Hematopoietic multipotent progenitor cell treated with erythropoietin and hydrocortisone succinate and interleukin-3 and kit ligand, for 8 days (in vitro differentiated cells): ENCODE measurements at regions not wholly inside any gene's neighbourhood (a gene's known extent, or its start where the extent isn't known, plus 50 kb on each side); places are given as distances from the start of the nearest gene placed in this dataset.

Experiments
- DNase-seq: peaks from one replicate; pipeline ENCODE4 v3.0.0-alpha.2; 2015

DNA sequence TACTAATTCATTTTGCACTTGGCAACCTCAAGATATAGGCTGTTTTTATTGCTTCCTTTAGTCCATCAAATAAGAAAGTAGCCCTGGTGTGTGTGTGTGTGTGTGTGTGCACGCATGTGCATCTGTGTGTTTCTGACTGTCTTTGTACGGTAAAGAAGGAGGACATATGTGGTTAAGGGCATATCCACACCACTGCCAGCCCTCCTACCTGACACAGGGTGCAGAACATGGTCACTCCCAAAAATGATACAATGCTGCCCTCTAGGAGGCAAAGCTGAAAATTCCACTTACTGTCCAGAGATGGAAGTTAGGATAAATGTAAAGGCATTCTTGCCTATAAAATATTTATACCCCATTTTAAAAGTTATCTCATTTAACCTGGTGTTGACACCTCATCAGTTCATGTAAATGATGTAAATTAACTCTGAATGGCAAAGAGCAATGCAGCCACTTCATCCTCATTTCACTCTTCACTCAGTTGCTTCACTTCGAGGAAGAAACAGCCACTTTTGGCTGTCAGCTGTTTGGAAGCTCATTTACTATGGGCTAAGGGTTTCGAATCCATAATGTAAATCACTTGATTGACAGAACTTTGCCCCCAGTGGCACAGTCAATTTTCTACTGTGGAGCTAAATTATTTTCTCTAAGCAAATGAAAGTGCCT, 83.1 kb upstream of the MTNR1B start:
- peak; percentile 58 for DNase-seq

DNA sequence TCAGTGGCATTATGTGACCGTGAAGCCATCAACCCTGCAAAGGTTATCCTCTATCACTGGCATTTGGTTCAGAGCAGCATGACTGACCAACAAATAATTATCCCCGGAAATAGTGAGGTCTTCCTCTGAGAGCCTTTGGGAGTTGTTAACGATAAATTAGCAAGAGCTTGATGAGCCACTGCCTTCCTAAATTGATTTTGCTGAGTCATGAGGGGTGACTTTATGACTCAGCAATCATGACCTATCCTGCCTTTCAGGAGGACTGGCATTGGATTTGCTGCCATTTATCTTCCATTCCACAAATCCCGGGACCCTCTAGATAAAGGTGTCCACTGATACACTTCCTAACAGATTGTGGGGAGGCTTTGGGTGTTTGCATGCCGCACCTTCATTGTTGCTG, 80.8 kb upstream of the MTNR1B start:
- peak; percentile 4 for DNase-seq

DNA sequence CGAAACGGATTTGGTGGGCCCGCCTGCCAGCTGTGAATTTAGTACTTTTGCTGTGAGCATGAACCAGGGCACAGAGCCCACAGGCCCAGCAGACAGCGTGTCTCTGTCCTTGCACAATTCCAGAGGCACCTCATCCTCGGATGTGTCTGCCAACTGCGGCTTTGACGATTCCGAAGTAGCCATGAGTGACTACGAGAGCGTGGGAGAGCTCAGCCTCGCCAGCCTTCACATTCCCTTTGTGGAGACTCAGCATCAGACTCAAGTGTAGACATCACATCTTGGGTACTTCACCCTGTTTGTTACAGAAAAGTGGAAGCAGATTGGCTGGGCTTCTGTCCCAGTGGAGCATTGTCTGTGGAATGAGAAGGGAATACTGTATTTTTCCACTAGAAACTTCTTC, 78.6 kb upstream of the MTNR1B start:
- DNase-seq = no peak

DNA sequence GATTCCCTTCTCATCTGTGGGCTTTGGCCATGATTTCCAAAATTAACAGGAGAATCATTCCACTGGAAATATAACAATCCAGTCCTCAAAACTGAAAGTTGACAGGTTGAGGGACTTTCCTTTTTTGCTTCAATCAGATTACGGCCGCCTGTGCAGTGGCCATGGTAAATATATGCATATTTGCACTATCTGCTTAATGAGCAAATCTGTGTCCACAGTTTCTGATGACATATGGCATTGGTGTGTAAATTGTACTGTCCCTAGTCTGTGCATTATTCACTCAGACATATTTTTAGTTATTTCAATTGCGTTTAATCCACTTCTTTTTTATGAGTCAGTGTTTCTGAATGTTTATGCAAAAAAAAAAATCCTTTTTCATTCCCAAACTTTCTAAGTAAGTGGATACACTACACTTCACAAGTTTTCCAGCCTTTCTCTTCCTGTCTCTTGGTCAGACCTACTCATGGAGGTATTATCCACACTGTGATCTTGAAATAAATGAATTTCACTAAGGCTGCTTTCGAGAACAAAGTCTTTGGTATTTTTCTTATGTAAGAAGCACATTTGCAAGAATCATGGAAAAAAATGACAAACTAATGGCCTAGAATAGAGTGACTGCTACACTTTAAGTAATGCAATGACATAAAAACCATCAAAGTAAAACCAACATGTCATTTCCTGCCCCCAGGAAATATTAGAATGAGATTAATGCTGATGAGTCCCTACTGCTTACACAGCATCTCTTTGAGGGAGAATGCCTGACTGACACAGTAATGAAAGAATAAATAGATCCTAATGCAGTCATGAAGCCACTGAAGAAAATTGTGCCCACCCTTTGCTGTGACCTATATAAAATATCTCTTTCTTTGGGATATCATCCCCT, 76.4 kb upstream of the MTNR1B start:
- DNase-seq = no peak

DNA sequence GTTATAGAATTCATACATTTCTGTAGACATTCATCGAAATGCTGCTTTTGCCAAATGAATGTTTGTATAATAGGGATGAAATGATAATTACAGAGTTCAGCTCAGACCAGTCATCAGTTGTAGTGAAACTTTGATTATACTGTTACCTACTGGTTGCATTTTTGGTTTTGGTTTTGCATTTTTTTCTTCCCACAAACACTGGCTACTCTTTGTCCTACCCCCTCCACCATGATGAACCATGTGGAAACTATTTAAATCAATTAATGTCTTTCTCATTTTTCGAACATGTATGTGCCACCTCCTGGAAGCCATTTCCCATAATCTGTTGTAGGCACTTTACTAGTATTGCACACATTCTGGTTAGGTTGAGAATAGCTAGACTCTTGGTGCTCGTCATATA, 75.3 kb upstream of the MTNR1B start:
- no peak for DNase-seq

DNA sequence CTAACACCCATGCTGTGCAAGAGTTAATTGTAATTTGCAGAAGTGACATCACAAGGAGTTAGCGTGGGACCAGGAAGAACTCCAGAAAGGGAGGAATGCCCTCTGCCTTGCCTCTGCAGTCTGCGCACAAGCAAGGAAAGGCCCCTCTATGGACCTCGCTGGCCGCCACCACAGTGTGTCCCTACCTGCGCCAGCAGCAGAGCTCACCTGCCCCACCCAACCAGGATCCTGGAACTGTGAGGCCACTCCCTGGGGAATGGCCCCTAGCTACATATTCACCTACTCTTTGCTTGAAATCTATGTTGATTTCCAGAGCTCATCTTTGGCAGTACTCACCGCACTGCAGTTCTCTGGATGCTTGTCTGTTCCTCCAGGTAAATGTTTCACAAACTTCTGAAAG, 72.0 kb upstream of the MTNR1B start:
- no peak for DNase-seq

DNA sequence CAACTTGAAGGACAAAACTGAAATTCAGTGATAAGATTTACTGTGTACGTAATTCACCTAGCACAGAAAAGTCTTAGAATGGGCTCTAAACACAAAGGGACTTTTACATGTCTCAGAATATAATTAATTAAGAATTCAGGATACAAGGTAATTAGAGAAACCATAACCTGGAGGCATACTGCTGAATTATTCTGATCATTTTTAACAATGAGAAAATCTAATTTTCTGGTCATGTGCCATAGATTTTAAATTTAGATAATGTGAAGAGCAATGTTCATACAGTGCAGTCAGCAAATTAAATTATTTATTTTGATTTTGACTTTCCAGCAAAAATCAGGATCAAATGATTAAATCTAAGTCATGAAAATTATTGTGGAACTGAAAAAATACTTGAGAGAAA, 67.0 kb upstream of the MTNR1B start:
- DNase-seq = no peak

DNA sequence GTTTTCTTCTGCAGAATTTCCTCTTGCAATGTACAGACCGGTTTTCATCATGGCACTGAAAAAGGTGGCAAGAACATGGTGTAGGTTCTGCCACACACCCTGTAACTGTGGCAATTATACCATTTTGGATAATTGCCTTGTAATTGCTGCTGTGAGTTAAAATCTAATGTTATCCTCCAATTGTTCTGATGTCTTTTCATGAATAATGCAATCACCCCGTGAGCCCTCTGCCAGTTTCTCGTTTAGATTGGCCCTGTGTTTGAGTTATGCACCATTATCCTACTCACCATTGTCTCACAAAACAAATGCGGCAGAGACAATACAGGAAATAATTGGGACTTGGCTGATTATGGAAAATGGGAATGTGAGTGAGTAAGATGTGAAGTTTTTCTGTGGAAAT, 61.8 kb upstream of the MTNR1B start:
- no peak for DNase-seq

DNA sequence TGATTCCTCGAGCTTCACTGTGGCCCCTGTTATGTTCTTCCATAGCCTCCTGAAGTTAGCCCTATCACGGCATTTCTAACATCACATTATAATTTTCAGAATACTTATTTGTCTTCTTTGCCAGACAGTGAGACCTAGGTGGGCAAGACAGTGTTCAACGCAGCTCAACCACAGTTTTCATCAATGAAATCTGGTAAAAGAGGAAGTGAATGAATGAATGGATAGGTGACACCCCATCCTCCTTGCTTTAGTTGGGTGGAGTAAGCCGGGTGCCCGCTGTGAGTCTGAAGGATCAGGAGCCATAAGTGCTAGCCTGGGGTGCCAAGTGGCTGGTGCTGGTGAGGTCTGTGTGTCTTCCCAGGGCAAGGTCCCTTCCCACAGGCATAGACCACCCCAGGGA, 60.2 kb upstream of the MTNR1B start:
- DNase-seq = no peak

DNA sequence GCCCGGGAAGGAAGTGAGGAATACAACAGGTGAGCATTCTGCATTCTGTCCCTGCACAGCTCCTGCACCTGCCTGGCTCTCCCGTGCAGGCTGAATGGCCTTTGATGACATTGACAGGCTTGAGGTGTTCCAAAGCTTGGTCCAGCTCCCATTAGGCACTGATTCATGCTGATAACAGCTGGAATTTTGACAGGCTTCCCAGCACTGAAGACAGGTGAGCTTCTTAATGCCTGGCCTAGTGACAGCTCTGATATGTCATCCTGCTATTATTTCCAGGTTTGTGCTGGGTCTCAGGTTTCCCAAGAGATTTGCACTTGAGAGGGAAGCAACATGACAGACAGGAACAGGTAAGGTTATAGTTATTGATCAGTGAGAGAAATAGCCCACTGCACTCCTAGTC, 58.0 kb upstream of the MTNR1B start:
- DNase-seq = no peak

DNA sequence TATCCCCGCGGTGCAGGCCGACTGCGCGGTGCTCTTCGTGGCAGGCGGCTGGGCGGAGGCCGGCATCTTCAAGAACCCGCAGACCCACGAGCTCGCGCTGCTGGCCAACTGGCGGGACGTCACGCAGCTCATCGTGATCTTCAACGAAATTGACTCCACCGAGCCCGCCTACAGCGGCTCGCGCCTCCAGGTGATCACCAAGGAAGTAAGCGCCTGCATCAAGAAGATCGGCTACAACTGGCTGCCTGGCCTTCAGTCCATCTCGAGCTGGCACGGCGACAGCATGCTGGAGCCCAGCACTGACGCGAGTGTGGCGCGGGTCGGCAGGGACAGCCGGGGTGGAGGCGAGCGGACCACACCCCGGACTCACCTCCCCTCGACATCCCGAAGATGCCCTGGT, 53.9 kb upstream of the MTNR1B start:
- DNase-seq = no peak

DNA sequence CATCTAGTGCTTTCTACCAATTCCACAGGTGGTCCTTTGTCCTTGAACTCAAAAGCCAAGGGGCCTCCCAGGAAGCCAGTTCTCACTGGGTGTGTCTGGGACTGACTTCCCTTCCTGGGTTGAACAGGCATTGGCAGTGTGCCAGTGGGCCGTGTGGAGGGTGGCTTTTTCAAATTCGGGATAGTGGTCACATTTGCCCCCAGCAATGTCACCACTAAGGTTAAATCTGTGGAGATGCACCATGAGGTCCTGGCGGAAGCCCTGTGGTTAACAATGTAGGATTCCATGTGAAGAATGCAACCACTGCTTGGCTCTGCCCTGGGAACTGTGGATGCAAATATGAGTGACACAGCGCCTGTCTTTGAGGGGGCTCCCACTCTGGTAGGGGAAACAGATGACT, 53.2 kb upstream of the MTNR1B start:
- no peak for DNase-seq

DNA sequence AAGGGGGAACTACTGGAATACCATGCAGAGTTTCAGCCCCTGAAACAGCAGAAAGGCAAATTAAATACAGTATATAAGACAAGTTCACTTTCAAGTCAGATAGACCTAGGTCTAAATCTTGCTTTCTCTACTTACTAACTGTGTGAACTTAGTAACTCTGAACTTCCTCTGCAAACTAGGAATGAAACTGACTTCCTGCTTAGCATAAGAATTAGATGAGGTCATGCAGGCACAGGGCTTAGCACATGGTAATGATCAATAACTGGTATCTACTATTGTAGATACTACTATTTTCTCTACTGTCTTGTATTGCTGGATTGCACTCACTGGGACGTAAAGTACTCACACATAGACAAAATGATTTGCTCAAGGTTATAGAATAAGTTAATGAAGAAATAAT, 51.5 kb upstream of the MTNR1B start:
- no peak for DNase-seq

DNA sequence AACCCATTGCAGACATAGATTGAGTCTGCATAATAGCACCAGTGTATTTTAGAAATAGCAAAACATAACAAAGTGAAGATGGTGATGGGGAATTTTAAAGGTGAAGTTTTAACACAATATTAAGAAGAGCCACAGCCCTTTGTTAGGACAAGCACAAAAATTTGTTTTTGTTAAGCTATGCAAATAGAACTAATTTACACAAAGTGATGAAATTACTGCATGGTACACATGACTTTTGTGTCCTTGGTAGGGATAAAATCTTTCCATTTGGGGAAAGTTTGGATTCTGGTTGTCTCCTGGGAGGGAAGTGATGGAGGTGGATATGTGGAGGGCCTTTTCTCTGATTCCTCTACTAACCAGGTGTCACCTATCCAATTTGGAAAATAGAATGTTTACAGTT, 50.4 kb upstream of the MTNR1B start:
- DNase-seq = no peak
